Fibroblast of mammary gland (primary cell): ENCODE measurements at regions not wholly inside any gene's neighbourhood (a gene's known extent, or its start where the extent isn't known, plus 50 kb on each side); places are given as distances from the start of the nearest gene placed in this dataset.

Experiments used
- DNase-seq: peaks from one replicate; pipeline ENCODE4 v3.0.0-alpha.2; 2010; ENCODE audit warnings: low read depth
- H3K4me3 ChIP-seq: 2 replicates; pipeline ENCODE4 v1.5.1; 2011; ENCODE audit warnings: low read depth, mild to moderate bottlenecking, low read length, moderate library complexity; ENCODE audit not compliant: control insufficient read depth
- CTCF ChIP-seq: conservative IDR thresholded peaks from 2 replicates; pipeline ENCODE4 v1.5.1; 2011; ENCODE audit warnings: low read depth, low read length, inconsistent platforms; ENCODE audit not compliant: control insufficient read depth, insufficient read depth

GRCh38 chr12:124438437-124439056 is 128.9 kb downstream of the NCOR2 start:
- H3K4me3 ChIP-seq, result no peak overlapping the region
- TF ChIP-seq CTCF, result no peak
- DNase-seq, result no peak

DNA sequence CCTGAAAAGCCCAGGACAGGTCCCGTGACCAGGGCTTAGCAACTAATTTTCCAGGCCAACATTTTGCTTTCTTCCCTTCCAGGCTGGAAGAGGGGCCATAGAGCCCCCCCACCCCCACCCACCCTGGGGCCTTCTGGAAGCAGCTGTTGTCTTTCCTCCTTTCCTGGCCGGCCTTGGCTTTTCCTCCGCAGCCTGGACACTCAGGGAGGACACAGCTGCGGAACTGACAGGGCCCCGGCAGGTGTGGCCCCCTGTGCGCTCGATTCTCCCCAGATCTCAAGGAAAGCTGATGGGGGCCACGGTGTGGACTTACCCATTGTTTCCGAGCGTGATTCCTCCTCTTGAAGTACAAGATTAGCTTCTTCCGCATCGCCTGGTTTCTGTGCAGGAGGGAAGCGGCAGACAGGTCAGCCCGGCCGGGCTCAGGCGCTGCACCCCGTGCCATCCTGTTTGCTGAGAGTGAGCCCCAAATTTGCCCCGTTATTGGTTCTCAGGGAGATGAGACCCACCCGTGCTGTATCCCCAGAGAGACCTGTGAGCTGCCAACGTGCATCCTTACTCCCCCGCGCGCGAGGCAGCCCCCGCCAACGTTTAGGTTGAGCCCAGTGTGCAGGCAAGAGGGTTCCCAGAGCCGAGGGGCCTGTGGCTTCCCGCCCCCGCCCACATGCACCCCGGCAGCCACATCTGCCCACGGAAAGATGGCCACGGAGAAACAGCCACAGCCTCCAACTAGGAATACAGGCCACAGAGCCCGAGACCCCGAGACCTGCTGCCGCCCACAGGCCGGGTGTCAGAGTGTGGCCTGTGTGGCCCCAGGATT is 129.6 kb downstream of the NCOR2 start:
- DNase-seq, result no peak
- no peak overlapping the region for H3K4me3 ChIP-seq
- no peak for TF ChIP-seq CTCF

- no peak overlapping the region for H3K4me3 ChIP-seq
- DNase-seq, result no peak
- TF ChIP-seq CTCF, result no peak
Observed at GRCh38 chr12:124437121-124437520, 130.3 kb downstream of the NCOR2 start.

DNA sequence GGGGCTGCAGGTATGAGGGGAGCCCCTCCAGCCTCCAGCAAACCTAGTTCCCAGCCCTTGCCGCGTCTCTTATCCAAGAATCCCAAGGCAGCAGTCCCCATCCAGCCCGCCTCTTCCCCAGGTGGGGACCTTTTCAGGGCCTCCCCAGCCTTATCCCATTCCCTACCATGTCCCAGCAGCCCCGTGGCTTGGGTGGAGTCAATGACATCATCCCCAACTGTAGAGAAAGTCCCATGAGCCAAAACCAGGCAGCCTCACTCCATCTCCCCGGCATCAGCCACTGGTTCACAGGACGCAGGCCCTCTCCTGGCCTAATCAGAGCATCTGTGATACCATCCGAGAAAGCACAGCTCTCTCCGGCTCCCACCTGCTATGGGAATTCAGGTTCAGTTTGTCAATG is 131.0 kb downstream of the NCOR2 start:
- DNase-seq, result no peak
- TF ChIP-seq CTCF, result no peak
- H3K4me3 ChIP-seq, result no peak overlapping the region

- no peak for TF ChIP-seq CTCF
- no peak overlapping the region for H3K4me3 ChIP-seq
- DNase-seq, result no peak
Observed at GRCh38 chr12:124435806-124436345, 131.5 kb downstream of the NCOR2 start.

- no peak overlapping the region for H3K4me3 ChIP-seq
- DNase-seq, result no peak
- TF ChIP-seq CTCF, result no peak
Observed at GRCh38 chr12:124434951-124435805, 132.2 kb downstream of the NCOR2 start.
